Breast epithelium (tissue), 3 donors: ENCODE measurements at regions not wholly inside any gene's neighbourhood (a gene's known extent, or its start where the extent isn't known, plus 50 kb on each side); places are given as distances from the start of the nearest gene placed in this dataset.

ENCODE experiments used
- POLR2A ChIP-seq: fragments of 450-650 bp; IDR thresholded peaks from one replicate; pipeline ENCODE4 v1.6.1; 2016; ENCODE audit warnings: antibody characterized with exemption, mild to moderate bottlenecking, moderate library complexity
- TF ChIP-seq, protein P1 (sequence below), 3 donors: fragments of 450-650 bp; IDR thresholded peaks; one replicate each; pipeline ENCODE4 v1.5.1; 2016 to 2017; ENCODE audit warnings: antibody characterized with exemption in 3 of 3, mild to moderate bottlenecking in 3 of 3, moderate library complexity in 3 of 3

DNA sequence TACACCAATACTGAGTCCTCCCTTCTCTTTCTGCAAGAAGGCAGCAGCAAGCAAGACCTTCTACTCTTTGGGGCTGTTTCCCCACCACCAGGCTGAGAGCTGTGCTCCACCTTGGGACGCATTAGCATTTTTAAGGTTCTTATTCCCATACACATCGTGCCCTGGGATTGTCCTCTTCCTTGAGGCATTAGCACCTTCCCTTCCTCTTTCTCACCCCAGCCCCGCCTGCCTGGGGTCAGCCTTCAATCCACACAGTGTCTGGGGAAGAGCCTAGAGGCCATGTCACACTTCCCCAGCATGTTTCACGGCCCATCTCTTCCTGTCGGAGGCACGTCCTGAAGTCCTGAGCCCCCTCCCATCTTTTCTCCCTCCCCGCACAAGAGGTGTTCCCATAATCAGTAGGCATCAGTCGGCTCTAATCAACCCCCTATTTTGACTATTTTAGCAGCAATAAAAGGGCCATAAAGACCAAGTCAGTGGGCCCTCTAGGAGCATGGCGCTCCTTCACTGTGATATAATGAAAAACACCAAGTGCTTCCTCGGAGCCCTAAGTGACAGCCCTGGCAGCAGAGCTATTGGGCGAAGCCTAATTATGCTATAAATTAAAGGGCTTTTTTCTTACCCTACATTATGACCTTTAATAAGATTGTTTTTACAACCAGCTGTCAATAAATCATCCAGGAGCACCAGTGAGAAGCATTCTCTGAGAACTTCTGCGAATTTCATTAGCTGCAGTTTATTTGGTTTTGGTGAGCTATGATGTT is 55.0 kb upstream of the PKDCC start:
- TF ChIP-seq, protein P1, sequence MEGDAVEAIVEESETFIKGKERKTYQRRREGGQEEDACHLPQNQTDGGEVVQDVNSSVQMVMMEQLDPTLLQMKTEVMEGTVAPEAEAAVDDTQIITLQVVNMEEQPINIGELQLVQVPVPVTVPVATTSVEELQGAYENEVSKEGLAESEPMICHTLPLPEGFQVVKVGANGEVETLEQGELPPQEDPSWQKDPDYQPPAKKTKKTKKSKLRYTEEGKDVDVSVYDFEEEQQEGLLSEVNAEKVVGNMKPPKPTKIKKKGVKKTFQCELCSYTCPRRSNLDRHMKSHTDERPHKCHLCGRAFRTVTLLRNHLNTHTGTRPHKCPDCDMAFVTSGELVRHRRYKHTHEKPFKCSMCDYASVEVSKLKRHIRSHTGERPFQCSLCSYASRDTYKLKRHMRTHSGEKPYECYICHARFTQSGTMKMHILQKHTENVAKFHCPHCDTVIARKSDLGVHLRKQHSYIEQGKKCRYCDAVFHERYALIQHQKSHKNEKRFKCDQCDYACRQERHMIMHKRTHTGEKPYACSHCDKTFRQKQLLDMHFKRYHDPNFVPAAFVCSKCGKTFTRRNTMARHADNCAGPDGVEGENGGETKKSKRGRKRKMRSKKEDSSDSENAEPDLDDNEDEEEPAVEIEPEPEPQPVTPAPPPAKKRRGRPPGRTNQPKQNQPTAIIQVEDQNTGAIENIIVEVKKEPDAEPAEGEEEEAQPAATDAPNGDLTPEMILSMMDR (IDR thresholded peaks at IDR 0.05), result no peak
- no peak for TF ChIP-seq POLR2A
